HG02678 (cell line): ENCODE measurements at regions not wholly inside any gene's neighbourhood (a gene's known extent, or its start where the extent isn't known, plus 50 kb on each side); places are given as distances from the start of the nearest gene placed in this dataset.

Experiments used
- ATAC-seq: cut with Tn5 transposase; IDR thresholded peaks from one replicate; pipeline ENCODE4 v1.9.1; 2021; ENCODE audit warnings: mild to moderate bottlenecking, moderate library complexity; ENCODE audit not compliant: unreplicated experiment

- no peak for ATAC-seq
These were observed 401.6 kb downstream of the NPIPA7 start for GRCh38 chr16:16780588-16780987.

DNA sequence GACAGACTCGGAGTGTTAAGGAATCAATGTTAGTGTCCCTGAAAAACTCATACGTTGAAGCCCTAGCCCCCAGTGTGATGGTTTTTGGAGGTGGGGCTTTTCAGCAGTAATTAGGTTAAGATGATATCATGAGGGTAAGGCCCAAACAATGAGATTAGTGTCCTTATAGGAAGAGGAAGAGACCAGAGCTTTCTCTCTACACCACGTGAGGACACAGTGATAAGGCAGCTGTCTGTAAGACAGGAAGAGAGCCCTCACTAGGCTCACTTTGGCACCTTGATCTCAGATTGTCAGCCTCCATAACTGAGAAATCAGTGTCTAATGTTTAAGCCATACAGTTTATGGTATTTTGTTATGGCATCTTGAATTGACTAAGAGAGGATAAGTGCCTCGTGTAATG is 403.2 kb downstream of the NPIPA7 start:
- no peak for ATAC-seq

DNA sequence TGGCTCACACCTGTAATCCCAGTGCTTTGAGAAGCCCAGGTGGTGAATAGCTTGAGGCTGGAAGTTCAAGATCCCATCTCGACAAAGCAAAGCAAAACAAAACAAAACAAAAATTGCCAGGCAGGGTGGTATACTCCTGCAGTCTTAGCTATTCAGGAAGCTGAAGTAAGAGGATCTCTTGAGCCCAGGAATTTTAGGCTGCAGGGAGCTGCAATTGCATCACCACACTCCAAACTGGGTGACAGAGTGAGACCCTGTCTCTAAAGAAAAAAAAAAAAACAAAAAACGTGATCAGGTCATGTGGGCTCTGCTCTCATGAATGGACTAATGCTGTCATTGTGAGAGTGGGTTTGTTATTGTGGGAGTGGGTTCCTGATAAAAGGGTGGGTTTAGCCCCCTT is 409.1 kb downstream of the NPIPA7 start:
- no peak for ATAC-seq

DNA sequence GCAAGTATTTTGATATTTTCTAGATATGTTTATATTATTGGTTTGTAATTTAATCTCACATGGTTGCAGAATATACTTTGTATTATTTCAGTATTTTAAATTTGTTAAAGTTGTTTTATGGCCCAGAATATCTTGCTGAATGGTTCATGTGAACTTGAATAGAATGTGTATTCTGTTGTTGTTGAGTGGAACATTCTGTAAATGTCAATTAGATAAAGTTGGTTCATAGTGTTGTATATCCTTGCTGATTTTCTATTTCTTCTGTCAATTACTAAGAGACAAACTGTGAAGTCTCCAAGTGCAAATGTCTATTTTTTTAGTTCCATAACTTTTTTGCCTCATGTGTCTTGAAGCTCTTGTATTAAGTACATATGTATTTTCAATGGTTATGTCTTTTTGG is 411.7 kb downstream of the NPIPA7 start:
- ATAC-seq, result no peak

DNA sequence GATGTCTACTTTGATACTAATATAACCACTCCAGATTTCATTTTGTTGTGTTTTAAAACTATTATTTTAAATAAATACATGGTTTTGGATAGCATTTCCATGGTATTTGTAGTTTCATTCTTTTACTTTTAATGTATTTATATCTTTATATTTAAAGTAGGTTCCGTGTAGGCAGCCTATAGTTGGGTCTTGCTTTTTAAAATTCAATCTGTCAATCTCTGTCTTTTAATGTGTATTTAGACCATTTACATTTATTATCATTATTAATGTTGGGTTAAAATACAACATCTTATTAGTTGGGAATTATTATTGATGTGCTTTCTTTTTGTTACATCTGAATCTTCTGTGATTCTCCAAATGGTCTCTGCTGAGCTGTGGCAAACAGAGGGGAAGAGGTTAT is 412.1 kb downstream of the NPIPA7 start:
- no peak for ATAC-seq

DNA sequence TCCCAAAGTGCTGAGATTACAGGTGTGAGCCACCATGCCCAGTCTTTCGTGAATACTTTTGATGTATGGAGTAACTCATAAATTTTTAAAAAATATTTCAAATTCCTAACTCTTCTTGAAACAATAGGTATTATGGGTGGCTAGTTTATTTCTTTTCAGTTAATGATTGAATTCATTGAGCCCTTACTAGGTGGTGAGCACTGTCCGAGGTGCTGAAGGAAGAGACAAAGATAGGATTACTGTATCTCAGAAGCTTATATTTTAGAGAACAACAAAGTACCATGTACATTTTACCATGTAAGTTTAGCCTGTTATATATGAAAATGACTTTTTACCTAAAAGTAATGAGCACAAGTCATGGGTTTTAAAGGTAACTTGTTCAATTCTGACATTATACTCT is 418.3 kb downstream of the NPIPA7 start:
- ATAC-seq, result no peak

- no peak for ATAC-seq
These were observed 419.6 kb downstream of the NPIPA7 start for GRCh38 chr16:16798504-16798903.

GRCh38 chr16:16805809-16806208 is 426.9 kb downstream of the NPIPA7 start:
- ATAC-seq, result no peak

DNA sequence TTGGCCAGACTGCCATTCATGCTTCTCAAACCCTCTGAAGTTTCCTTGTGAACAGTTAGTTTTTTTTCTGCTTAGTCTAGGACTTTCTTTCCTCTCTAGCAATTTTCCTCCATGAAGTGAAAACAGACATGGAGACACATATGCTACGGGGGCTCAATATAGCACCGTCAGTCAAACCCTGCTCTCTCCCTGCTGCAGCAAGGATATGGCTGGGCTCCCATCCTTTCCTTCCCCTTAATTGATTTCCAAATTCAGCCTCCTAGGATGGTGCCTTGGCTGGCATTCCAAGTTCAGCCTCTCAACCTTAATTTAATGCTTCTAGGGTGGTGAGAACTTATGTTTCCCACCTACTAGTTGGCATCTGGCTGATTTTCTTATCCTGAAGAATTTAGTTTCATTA is 436.7 kb downstream of the NPIPA7 start:
- no peak for ATAC-seq

GRCh38 chr16:16817196-16817595 is 438.3 kb downstream of the NPIPA7 start:
- no peak for ATAC-seq

GRCh38 chr16:16821261-16821660 is 442.3 kb downstream of the NPIPA7 start:
- no peak for ATAC-seq

DNA sequence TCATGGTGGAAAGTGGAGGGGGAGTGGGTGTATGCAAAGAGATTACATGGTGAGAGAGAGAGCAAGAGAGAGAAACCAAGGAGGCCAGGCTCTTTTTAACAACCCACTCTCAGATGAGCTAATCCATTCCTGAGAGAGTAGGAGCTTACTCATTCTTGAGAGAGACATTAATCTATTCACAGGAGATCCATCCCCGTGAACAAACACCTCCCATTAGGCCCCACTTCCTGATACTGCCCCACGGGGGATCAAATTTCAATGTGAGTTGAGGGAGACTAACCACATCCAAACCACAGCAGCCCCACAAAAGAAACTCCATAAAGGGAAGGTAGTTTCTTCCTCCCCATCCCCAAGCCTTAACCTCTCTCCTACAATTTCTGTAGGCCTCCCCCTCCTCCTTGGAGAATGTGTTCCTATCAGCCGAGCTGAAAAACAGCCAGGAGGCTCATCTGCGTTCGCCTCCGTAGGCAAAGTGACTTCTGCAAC is 450.0 kb downstream of the NPIPA7 start:
- no peak for ATAC-seq

DNA sequence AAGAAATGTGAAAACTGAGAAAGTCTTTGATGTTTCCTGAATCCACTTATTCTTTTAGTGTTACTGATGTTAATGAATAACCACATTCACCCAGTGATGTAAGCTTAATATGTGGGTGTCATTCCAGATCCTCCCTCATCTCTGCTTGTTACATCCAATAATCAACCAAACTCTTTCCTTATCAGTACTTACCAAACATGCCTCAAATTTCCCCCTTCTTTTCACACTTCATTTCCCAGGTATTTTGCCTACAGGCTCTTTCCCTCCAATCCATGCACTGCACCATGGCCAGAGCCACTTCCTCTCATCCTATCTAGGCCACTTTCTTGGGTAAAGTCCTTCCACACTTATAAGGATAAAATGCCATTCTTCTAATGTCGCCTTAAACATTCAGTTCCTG is 451.5 kb downstream of the NPIPA7 start:
- no peak for ATAC-seq

- ATAC-seq, result no peak
These were observed 452.0 kb downstream of the NPIPA7 start for GRCh38 chr16:16830973-16831372.

GRCh38 chr16:16833165-16833564 is 454.2 kb downstream of the NPIPA7 start:
- ATAC-seq, result no peak

DNA sequence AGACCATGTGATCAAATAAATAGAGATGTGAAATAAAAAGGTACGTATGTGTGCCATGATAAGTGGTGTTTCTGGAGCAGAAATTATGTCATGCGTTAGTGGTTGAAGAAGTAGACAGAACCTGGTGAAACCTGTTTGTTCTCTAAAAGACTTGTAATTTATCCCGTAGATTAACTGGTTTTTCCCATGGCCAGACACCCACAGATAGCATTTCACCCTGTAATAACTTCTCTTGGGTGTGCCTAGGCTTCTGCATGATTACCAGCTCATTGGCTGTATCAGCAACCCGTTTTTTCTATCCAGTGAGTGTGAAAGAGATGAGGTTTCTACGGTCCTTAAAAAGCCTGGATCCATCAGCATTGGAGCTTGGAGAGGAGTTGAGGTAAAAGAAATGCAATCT is 471.3 kb downstream of the NPIPA7 start:
- ATAC-seq, result no peak

GRCh38 chr16:16857012-16857411 is 478.1 kb downstream of the NPIPA7 start:
- no peak for ATAC-seq

GRCh38 chr16:16857603-16858283 is 478.8 kb downstream of the NPIPA7 start:
- no peak for ATAC-seq

DNA sequence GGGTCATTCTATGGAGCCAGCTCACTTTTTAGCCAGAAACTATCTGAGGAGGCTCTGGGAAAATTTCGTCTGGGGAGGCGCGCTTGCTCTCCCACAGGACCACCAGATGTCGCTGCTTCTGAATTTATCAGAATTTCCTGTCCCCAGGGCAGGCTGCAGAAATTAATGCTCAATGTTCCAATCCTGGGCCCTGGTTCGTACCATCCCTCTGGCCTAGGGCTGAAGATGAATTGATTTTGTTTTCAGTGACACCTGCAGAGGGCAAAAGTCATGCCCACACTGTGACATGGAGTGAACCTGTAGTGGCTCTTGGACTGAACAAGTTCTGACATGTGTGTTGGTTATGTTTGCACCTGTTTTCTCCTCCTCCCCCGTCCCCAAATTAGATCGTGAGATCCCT is 482.6 kb downstream of the NPIPA7 start:
- no peak for ATAC-seq

DNA sequence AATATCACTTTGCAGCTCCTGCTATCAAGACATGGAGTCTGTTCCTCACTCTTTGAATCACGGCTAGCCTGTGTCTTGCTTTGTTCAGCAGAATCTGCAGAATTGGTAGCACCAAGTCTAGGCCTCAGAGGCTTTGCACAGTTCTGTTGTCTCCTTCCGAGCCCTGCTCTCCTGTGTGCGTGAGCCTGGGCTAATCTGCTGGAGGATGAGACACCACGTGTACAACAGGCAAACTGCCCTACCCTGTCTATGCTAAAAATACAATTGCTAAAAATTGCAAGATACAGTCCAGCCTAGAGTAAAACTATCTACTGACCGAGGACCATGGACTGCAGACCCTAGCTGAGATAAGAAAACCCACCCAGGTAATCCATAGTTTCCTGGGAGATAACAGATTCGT is 484.7 kb downstream of the NPIPA7 start:
- ATAC-seq, result no peak

GRCh38 chr16:16864536-16864935 is 485.6 kb downstream of the NPIPA7 start:
- ATAC-seq, result no peak

GRCh38 chr16:16865374-16865773 is 486.4 kb downstream of the NPIPA7 start:
- ATAC-seq, result no peak

DNA sequence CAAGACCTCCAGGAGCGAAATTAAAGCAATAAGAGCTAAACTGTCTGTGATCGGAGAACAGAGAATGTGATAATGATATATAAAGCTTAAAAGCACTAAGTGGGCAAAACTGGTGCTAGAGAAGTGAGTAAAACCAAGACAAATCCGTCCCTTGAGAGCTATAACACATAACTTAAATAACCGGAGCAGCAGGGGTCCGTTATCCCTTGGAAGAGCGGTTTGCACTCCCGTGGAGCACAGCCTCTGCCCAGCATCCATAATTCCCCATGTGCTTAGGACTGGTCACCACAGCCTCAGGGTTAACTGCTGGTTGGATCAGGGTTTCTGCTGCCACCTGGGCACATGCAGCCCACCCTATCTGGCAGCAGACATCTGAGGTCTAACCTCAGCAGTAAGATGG is 489.0 kb downstream of the NPIPA7 start:
- ATAC-seq, result no peak
